OCI-LY3 (cell line): ENCODE measurements at regions not wholly inside any gene's neighbourhood (a gene's known extent, or its start where the extent isn't known, plus 50 kb on each side); places are given as distances from the start of the nearest gene placed in this dataset.

Experiments used
- CTCF ChIP-seq: fragments of 200-600, 300-600 bp; sonication (generic); IDR thresholded peaks from 2 replicates; pipeline ENCODE4 v1.5.1; 2014; ENCODE audit warnings: antibody characterized with exemption, low read length, low read depth
- EZH2phosphoT487 ChIP-seq: fragments of 200-600 bp; shearing (Covaris generic); IDR thresholded peaks from 2 replicates; pipeline ENCODE4 v1.6.1; 2018; ENCODE audit warnings: antibody characterized with exemption, mixed run types, low read depth

- TF ChIP-seq CTCF (no peak), EZH2phosphoT487 (no peak)
Measured at GRCh38 chr7:46059308-46060020, 138.4 kb upstream of the IGFBP3 start.
